ENCODE measurements at regions not wholly inside any gene's neighbourhood (a gene's known extent, or its start where the extent isn't known, plus 50 kb on each side); places are given as distances from the start of the nearest gene placed in this dataset.

- TF ChIP-seq POLR2A (IDR thresholded peaks at IDR 0.05) (no peak), CTCF (IDR thresholded peaks at IDR 0.05 in 4 of 5, conservative IDR thresholded peaks at IDR 0.05 in 1 of 5) (no peak)
Observed at GRCh38 chr6:77332915-77333623, 130.2 kb downstream of the HTR1B start.

All from gastrocnemius medialis (tissue), 4 donors.